ENCODE measurements at regions not wholly inside any gene's neighbourhood (a gene's known extent, or its start where the extent isn't known, plus 50 kb on each side); places are given as distances from the start of the nearest gene placed in this dataset.
"Not testable (repeated sequence)": the region's sequence is repeated elsewhere in the genome, so short reads cannot be mapped to it uniquely, and the experiment has no call there.

DNA sequence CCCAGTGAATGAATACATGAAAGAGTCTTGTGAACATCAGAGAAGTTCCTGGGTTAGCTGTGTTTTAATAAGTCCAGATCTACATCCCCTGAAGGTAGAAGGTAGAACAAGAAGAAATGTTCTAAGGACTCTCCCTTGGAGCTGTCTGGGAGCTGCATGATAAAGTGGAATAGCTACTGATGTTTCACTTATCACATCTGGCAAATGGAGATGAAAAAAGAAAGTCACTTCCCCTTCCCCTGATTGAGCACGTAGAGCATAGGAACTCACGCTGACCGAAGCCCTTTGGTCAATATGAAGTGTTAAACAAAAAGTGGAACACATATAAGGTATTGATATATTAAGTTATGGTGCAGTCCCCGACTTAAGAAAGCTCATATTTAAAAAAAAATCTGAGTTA lies 53.2 kb upstream of the PARP1 start:
- DNase-seq = no peak
- no peak for ATAC-seq
- Mint-ChIP-seq H3K4me1 (ENCODE audit: low read depth) (peaks cover 11% of the 10 kb centered on the region), H3K27me3 (ENCODE audit: low read depth) (no peaks in the 10 kb centered on the region), H3K9me3 (no peaks in the 10 kb centered on the region), H3K4me3 (no peak overlapping the region), H3K36me3 (ENCODE audit: insufficient read depth) (no peaks in the 10 kb centered on the region)

DNA sequence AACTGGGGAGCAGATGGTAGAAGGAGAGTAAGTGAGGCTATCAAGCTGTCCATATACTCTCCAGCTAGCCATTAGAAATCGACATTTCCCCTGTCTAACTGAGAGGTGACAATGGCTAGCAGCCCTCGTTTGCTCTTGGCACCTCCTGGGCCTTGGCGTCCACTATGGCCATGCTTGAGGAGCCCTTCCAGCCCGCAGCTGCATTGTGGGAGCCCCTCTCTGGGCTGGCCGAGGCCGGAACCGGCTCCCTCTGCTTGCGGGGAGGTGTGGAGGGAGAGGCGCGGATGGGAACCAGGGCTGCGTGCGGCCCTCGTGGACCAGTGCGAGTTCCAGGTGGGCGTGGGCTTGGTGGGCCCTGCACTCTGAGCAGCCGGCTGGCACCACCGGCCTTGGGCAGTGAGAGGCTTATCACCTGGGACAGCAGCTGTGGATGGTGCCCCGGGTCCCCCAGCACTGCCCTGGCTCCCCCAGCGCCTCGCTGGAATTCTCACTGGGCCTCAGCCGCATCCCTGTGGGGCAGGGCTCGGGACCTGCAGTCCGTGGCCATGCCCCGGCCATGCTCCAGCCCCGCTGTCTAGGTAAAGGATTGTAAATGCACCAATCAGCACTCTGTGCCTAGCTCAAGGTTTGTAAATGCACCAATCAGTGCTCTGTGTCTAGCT lies 56.2 kb upstream of the PARP1 start:
- Mint-ChIP-seq H3K27me3 (ENCODE audit: low read depth) (peaks cover 4% of the 10 kb centered on the region), H3K9me3 (no peaks in the 10 kb centered on the region), H3K36me3 (ENCODE audit: insufficient read depth) (no peaks in the 10 kb centered on the region), H3K4me1 (ENCODE audit: low read depth) (peaks cover 1% of the 10 kb centered on the region), H3K4me3 (no peak overlapping the region)
- no peak for DNase-seq
- no peak for ATAC-seq

DNA sequence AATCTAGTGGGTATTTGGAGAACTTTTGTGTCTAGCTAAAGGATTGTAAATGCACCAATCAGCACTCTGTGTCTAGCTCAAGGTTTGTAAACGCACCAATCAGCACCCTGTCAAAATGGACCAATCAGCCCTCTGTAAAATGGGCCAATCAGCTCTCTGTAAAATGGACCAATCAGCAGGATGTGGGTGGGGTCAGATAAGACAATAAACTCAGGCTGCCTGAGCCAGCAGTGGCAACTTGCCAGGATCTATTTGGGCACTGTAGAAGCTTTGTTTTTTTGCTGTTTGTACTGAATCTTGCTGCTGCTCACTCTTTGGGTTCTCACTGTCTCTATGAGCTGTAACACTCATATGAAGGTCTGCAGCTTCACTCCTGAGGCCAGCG lies 56.7 kb upstream of the PARP1 start:
- H3K36me3 Mint-ChIP-seq (ENCODE audit: insufficient read depth); H3K4me1 Mint-ChIP-seq (ENCODE audit: low read depth); H3K9me3 Mint-ChIP-seq; ATAC-seq; DNase-seq; H3K27me3 Mint-ChIP-seq (ENCODE audit: low read depth); H3K4me3 Mint-ChIP-seq: not testable (repeated sequence)

DNA sequence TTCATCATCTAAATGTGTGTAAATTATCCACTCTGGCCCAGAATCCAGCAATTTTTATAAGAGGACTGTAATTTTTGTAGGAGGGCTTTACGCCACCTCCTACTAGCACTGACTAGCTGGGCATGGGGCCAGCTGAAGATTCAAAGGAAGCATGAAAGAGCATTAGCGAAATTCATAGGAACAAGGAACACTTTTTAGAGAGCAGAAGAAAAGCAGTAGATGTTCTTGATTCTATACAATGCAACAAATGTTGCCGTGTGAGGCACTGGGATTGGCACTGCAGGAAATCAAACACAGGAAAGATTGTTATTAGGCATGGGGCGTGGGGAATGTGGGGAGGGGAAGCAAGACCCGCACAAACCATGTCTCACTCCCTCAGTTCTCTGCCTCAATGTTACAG lies 58.4 kb upstream of the PARP1 start:
- no peaks in the 10 kb centered on the region for H3K36me3 Mint-ChIP-seq (ENCODE audit: insufficient read depth)
- H3K4me3 Mint-ChIP-seq = no peak overlapping the region
- H3K27me3 Mint-ChIP-seq (ENCODE audit: low read depth) = peaks cover 6% of the 10 kb centered on the region
- H3K9me3 Mint-ChIP-seq = peaks cover 4% of the 10 kb centered on the region
- H3K4me1 Mint-ChIP-seq (ENCODE audit: low read depth) = peaks cover 1% of the 10 kb centered on the region
- DNase-seq (no peak), ATAC-seq (no peak)

DNA sequence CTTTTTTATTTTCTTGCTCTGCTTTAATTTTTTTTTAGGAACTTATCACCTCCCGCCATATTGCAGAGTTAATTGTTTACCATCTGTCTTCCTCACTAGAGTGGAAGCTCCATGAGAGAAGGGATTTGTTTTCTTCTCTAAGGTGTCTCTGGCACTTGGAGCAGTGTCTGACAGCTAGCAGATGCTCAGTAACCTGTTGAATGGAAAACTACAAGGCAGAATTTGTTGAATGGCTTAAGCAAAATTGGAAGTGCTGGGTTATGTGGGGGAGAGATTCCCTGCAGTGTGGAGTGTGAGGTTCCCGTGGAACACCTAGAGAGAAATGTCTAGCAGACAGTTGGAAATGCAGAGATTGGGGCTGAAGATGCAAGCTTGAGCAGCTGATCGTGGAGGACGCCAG lies 59.5 kb upstream of the PARP1 start:
- no peak overlapping the region for H3K4me3 Mint-ChIP-seq
- DNase-seq (no peak), ATAC-seq (no peak)
- H3K27me3 Mint-ChIP-seq (ENCODE audit: low read depth) = peaks cover 6% of the 10 kb centered on the region
- H3K4me1 Mint-ChIP-seq (ENCODE audit: low read depth) = peaks cover 1% of the 10 kb centered on the region
- H3K9me3 Mint-ChIP-seq = peaks cover 4% of the 10 kb centered on the region
- no peaks in the 10 kb centered on the region for H3K36me3 Mint-ChIP-seq (ENCODE audit: insufficient read depth)

GRCh38 chr1:226470921-226471866 lies 63.3 kb upstream of the PARP1 start:
- no peaks in the 10 kb centered on the region for H3K36me3 Mint-ChIP-seq (ENCODE audit: insufficient read depth)
- peaks cover 11% of the 10 kb centered on the region for H3K27me3 Mint-ChIP-seq (ENCODE audit: low read depth)
- H3K9me3 Mint-ChIP-seq = peaks cover 4% of the 10 kb centered on the region
- peaks cover 3% of the 10 kb centered on the region for H3K4me1 Mint-ChIP-seq (ENCODE audit: low read depth)
- ATAC-seq (no peak), DNase-seq (no peak)
- H3K4me3 Mint-ChIP-seq = no peak overlapping the region

- H3K9me3 Mint-ChIP-seq = peaks cover 4% of the 10 kb centered on the region
- no peaks in the 10 kb centered on the region for H3K36me3 Mint-ChIP-seq (ENCODE audit: insufficient read depth)
- ATAC-seq (no peak), DNase-seq (no peak)
- H3K4me1 Mint-ChIP-seq (ENCODE audit: low read depth) = peaks cover 3% of the 10 kb centered on the region
- H3K27me3 Mint-ChIP-seq (ENCODE audit: low read depth) = peaks cover 7% of the 10 kb centered on the region
- H3K4me3 Mint-ChIP-seq = no peak overlapping the region
Measured at GRCh38 chr1:226473325-226473724, 65.4 kb upstream of the PARP1 start.

- Mint-ChIP-seq H3K9me3 (peaks cover 4% of the 10 kb centered on the region), H3K4me1 (ENCODE audit: low read depth) (peaks cover 3% of the 10 kb centered on the region), H3K4me3 (no peak overlapping the region), H3K36me3 (ENCODE audit: insufficient read depth) (no peaks in the 10 kb centered on the region), H3K27me3 (ENCODE audit: low read depth) (peaks cover 7% of the 10 kb centered on the region)
- DNase-seq (no peak), ATAC-seq (no peak)
Measured at GRCh38 chr1:226474041-226474440, 66.1 kb upstream of the PARP1 start.

- Mint-ChIP-seq H3K4me3 (no peak overlapping the region), H3K4me1 (ENCODE audit: low read depth) (peaks cover 3% of the 10 kb centered on the region), H3K36me3 (ENCODE audit: insufficient read depth) (no peaks in the 10 kb centered on the region), H3K27me3 (ENCODE audit: low read depth) (peaks cover 7% of the 10 kb centered on the region), H3K9me3 (no peaks in the 10 kb centered on the region)
- DNase-seq = no peak
- ATAC-seq = no peak
Measured at GRCh38 chr1:226474443-226475141, 66.7 kb upstream of the PARP1 start.

GRCh38 chr1:226475142-226475511 lies 67.2 kb upstream of the PARP1 start:
- DNase-seq (no peak), ATAC-seq (no peak)
- Mint-ChIP-seq H3K36me3 (ENCODE audit: insufficient read depth) (no peaks in the 10 kb centered on the region), H3K4me1 (ENCODE audit: low read depth) (peaks cover 3% of the 10 kb centered on the region), H3K9me3 (no peaks in the 10 kb centered on the region), H3K27me3 (ENCODE audit: low read depth) (peaks cover 7% of the 10 kb centered on the region), H3K4me3 (no peak overlapping the region)

DNA sequence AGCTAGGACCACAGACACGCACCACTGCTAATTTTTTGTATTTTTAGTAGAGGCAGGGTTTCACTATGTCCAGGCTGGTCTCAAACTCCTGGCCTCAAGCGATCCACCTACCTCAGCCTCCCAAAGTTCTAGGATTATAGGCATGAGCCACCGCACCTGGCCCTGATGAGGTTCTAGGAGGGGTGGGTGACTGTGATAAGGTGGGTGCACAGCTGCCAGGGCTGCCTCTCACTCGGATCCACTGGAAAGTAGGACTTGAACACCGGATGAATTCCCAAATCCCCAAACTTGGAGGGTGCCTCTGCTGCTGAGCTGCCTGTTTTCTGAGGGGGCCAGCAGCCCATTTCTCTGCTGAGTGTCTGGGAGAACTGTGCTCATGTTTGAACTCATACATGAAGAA lies 68.2 kb upstream of the PARP1 start:
- H3K9me3 Mint-ChIP-seq = no peaks in the 10 kb centered on the region

GRCh38 chr1:226476648-226477319 lies 68.9 kb upstream of the PARP1 start:
- no peaks in the 10 kb centered on the region for H3K9me3 Mint-ChIP-seq
- no peak overlapping the region for H3K4me3 Mint-ChIP-seq
- peaks cover 5% of the 10 kb centered on the region for H3K27me3 Mint-ChIP-seq (ENCODE audit: low read depth)
- H3K4me1 Mint-ChIP-seq (ENCODE audit: low read depth) = peaks cover 3% of the 10 kb centered on the region
- no peaks in the 10 kb centered on the region for H3K36me3 Mint-ChIP-seq (ENCODE audit: insufficient read depth)
- no peak for ATAC-seq
- no peak for DNase-seq

More for the DNA sequence above, 68.2 kb upstream of the PARP1 start:
- peaks cover 3% of the 10 kb centered on the region for H3K4me1 Mint-ChIP-seq (ENCODE audit: low read depth)
- H3K27me3 Mint-ChIP-seq (ENCODE audit: low read depth) = peaks cover 5% of the 10 kb centered on the region
- ATAC-seq = no peak
- H3K36me3 Mint-ChIP-seq (ENCODE audit: insufficient read depth) = no peaks in the 10 kb centered on the region
- no peak for DNase-seq
- H3K4me3 Mint-ChIP-seq = no peak overlapping the region

DNA sequence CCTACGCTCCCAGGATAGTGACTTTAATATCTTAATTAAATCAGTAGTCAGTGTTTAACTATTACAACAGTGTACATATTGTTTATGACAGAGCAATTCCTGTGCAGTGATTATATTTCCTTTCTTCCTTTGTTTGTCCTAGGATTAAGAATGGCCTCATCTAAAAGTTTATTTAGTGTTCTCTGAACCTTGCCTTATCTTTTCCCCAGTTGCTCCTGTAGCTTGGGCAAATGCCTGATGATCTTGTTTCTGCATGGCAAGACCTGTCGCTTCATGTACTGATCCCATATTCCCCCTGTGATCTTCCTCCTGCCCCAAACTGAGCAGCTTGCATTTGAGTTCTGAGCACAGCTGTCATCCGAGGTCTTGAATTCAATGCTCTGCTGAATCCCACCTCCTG lies 69.1 kb upstream of the STUM start:
- Mint-ChIP-seq H3K4me3 (no peak overlapping the region), H3K9me3 (no peaks in the 10 kb centered on the region), H3K36me3 (ENCODE audit: insufficient read depth) (no peaks in the 10 kb centered on the region), H3K27me3 (ENCODE audit: low read depth) (peaks cover 23% of the 10 kb centered on the region), H3K4me1 (ENCODE audit: low read depth) (peaks cover 3% of the 10 kb centered on the region)
- DNase-seq (no peak), ATAC-seq (no peak)

GRCh38 chr1:226480461-226480860 lies 68.1 kb upstream of the STUM start:
- H3K9me3 Mint-ChIP-seq = no peaks in the 10 kb centered on the region
- H3K27me3 Mint-ChIP-seq (ENCODE audit: low read depth) = peaks cover 30% of the 10 kb centered on the region
- ATAC-seq (no peak), DNase-seq (no peak)
- no peaks in the 10 kb centered on the region for H3K36me3 Mint-ChIP-seq (ENCODE audit: insufficient read depth)
- peaks cover under 1% of the 10 kb centered on the region for H3K4me1 Mint-ChIP-seq (ENCODE audit: low read depth)
- H3K4me3 Mint-ChIP-seq = no peak overlapping the region
